ENCODE measurements at regions not wholly inside any gene's neighbourhood (a gene's known extent, or its start where the extent isn't known, plus 50 kb on each side); places are given as distances from the start of the nearest gene placed in this dataset.

GRCh38 chr5:121719255-121719654 is 132.4 kb upstream of the FTMT start:
- no peak overlapping the region for H3K4me2 ChIP-seq (ENCODE audit: low read length)
- no peak for DNase-seq (ENCODE audit: low read depth, low spot score)
- no peaks in the 10 kb centered on the region for H3K79me2 ChIP-seq (ENCODE audit: insufficient read depth, low read length)
- no peak overlapping the region for H2AFZ ChIP-seq (ENCODE audit: low read depth, low read length, poor library complexity, severe bottlenecking)
- RAD21 ChIA-PET (ENCODE audit: low non-redundant PET in 1 of 2, low total read pairs in 2 of 2, uncharacterized antibody in 2 of 2, unreplicated experiment in 2 of 2) = no interaction called here
- no peaks in the 10 kb centered on the region for H3K9me2 ChIP-seq (ENCODE audit: insufficient read depth)
- H3K27me3 ChIP-seq (ENCODE audit: insufficient read depth, low read length) = no peaks in the 10 kb centered on the region
- TF ChIP-seq SP1 (IDR thresholded peaks at IDR 0.05; ENCODE audit: low read depth) = no peak
- no peak for TF ChIP-seq ZNF274 (IDR thresholded peaks at IDR 0.05; ENCODE audit: low read depth, low read length)
- TF ChIP-seq REST (IDR thresholded peaks at IDR 0.05; ENCODE audit: low read depth) = no peak
- H3K27ac ChIP-seq (ENCODE audit: low read depth, low read length) = no peak overlapping the region
- H3K36me3 ChIP-seq (ENCODE audit: control insufficient read depth in 1 of 2, insufficient read depth in 2 of 2, low read length in 2 of 2) = no peaks in the 10 kb centered on the region
- CTCF ChIA-PET = no interaction called here
- intact Hi-C loops (cut with micrococcal nuclease) = no loop called here
- H3K9ac ChIP-seq (ENCODE audit: low read length) = no peak overlapping the region
- POLR2A ChIA-PET = no interaction called here
- BruUV-seq (replicated peaks) = no TSS peak
- H4K20me1 ChIP-seq (ENCODE audit: insufficient read depth) = no peaks in the 10 kb centered on the region
- no peak for ATAC-seq
- H3K9me3 ChIP-seq (ENCODE audit: control insufficient read depth in 1 of 2, insufficient read depth in 1 of 2, low read depth in 1 of 2, low read length in 2 of 2) = no peaks in the 10 kb centered on the region
- no peaks in the 10 kb centered on the region for H3K4me1 ChIP-seq (ENCODE audit: control insufficient read depth in 1 of 2, insufficient read depth in 2 of 2, low read length in 2 of 2)
- H3K4me3 ChIP-seq (replicated peaks in 1 of 2; ENCODE audit: low read depth in 1 of 2, low read length in 2 of 2) = no peak overlapping the region

GRCh38 chr5:121725450-121725849 is 126.2 kb upstream of the FTMT start:
- intact Hi-C loops (cut with micrococcal nuclease) = no loop called here

More at GRCh38 chr5:121725450-121725849, 126.2 kb upstream of the FTMT start:
- Histone ChIP-seq H2AFZ (ENCODE audit: low read depth, low read length, poor library complexity, severe bottlenecking) (no peak overlapping the region), H3K27me3 (ENCODE audit: insufficient read depth, low read length) (no peaks in the 10 kb centered on the region), H3K36me3 (ENCODE audit: control insufficient read depth in 1 of 2, insufficient read depth in 2 of 2, low read length in 2 of 2) (no peaks in the 10 kb centered on the region), H4K20me1 (ENCODE audit: insufficient read depth) (no peaks in the 10 kb centered on the region), H3K4me3 (replicated peaks in 1 of 2; ENCODE audit: low read depth in 1 of 2, low read length in 2 of 2) (no peak overlapping the region), H3K9me2 (ENCODE audit: insufficient read depth) (no peaks in the 10 kb centered on the region), H3K27ac (ENCODE audit: low read depth, low read length) (no peak overlapping the region), H3K9ac (ENCODE audit: low read length) (no peak overlapping the region), H3K9me3 (ENCODE audit: control insufficient read depth in 1 of 2, insufficient read depth in 1 of 2, low read depth in 1 of 2, low read length in 2 of 2) (no peaks in the 10 kb centered on the region), H3K4me2 (ENCODE audit: low read length) (no peak overlapping the region), H3K4me1 (ENCODE audit: control insufficient read depth in 1 of 2, insufficient read depth in 2 of 2, low read length in 2 of 2) (no peaks in the 10 kb centered on the region), H3K79me2 (ENCODE audit: insufficient read depth, low read length) (no peaks in the 10 kb centered on the region)
- BruUV-seq (replicated peaks) = no TSS peak
- ChIA-PET POLR2A (no interaction called here), RAD21 (ENCODE audit: low non-redundant PET in 1 of 2, low total read pairs in 2 of 2, uncharacterized antibody in 2 of 2, unreplicated experiment in 2 of 2) (no interaction called here), CTCF (no interaction called here)
- DNase-seq (ENCODE audit: low read depth, low spot score) (no peak), ATAC-seq (no peak)
- TF ChIP-seq CEBPB (IDR thresholded peaks at IDR 0.05; ENCODE audit: low read depth) = no peak

Measured in HCT116 (cell line).